Heart right ventricle (tissue), 16 donors: ENCODE measurements at regions not wholly inside any gene's neighbourhood (a gene's known extent, or its start where the extent isn't known, plus 50 kb on each side); places are given as distances from the start of the nearest gene placed in this dataset.

Experiments used
- ATAC-seq, 8 donors: fragments of 200-7000 bp; cut with Tn5 transposase; one replicate each; pipeline ENCODE4 v1.9.1; 2020; ENCODE audit warnings: mild to moderate bottlenecking in 8 of 8, moderate library complexity in 8 of 8, moderate number of reproducible peaks in 1 of 8
- DNase-seq, 2 donors: peaks; one replicate each; pipeline ENCODE4 v3.0.0-alpha.2; 2020
- H3K27ac ChIP-seq, 10 donors: fragments of 200-600 bp; sonication (generic) in 2 of 10; one replicate each; pipeline versions ENCODE4 v1.5.0 to v1.8.0; 2020 to 2022; ENCODE audit warnings: mild to moderate bottlenecking in 3 of 10
- H3K27me3 ChIP-seq, 7 donors: fragments of 200-600 bp; one replicate each; pipeline ENCODE4 v1.8.0; 2021 to 2022; ENCODE audit warnings: mild to moderate bottlenecking in 2 of 7
- H3K36me3 ChIP-seq, 9 donors: fragments of 200-600 bp; sonication (generic) in 1 of 9; one replicate each; pipeline versions ENCODE4 v1.5.0 to v1.8.0; 2020 to 2022; ENCODE audit warnings: mild to moderate bottlenecking in 2 of 9
- H3K4me1 ChIP-seq, 9 donors: fragments of 200-600 bp; sonication (generic) in 1 of 9; one replicate each; pipeline versions ENCODE4 v1.5.0 to v1.8.0; 2020 to 2022; ENCODE audit warnings: mild to moderate bottlenecking in 4 of 9
- H3K4me3 ChIP-seq, 10 donors: fragments of 200-600 bp; sonication (generic) in 2 of 10; one replicate each; pipeline versions ENCODE4 v1.5.0 to v1.8.0; 2020 to 2022; ENCODE audit warnings: mild to moderate bottlenecking in 7 of 10, moderate library complexity in 2 of 10
- H3K9me3 ChIP-seq, 11 donors: fragments of 200-600 bp in 10 of 11; sonication (generic) in 2 of 11; one replicate each; pipeline versions ENCODE4 v1.5.0 to v1.8.0; 2013 to 2022; ENCODE audit warnings: mild to moderate bottlenecking in 2 of 11, control low read depth in 1 of 11, moderate library complexity in 1 of 11
- CTCF ChIP-seq, 9 donors: fragments of 200-600 bp; sonication (generic) in 2 of 9; IDR thresholded peaks; one replicate each; pipeline versions ENCODE4 v1.5.0 to v1.8.0; 2021 to 2022; ENCODE audit warnings: antibody characterized with exemption in 9 of 9, mild to moderate bottlenecking in 5 of 9, moderate library complexity in 1 of 9
- WGBS, 2 donors: extraction: QIAGEN DNeasy Blood & Tissue Kit; methylation state at CpG; one replicate each; pipeline ENCODE4 v1.1.7; 2013; ENCODE audit warnings: inconsistent platforms in 1 of 2; 5-methylcytosine and 5-hydroxymethylcytosine counted together
- intact Hi-C, 10 donors: fragments of 100-400 bp; cut with DNase I; formaldehyde crosslinking; loops; one replicate each; pipeline versions ENCODE4 v1.11.1 to v1.14.2; 2022
- donor health status: Arrhythmogenic right ventricular cardiomyopathy.
- donor health status: ischemic (EF 13 %, LVEDD 7.1; RV severe dilation, severe dysfunction).
- donor health status: healthy with polysubstance abuse.
- donor health status: DM: no; HTN: yes; CAD: no.
- donor health status: DM: no; HTN: no; CAD: no.
- donor health status: ischemic (EF 25% LVEDD 6.9; RV normal size, moderate dysfunction).
- donor health status: ischemic (EF 25% LVEDD 5.7; RV mildly dilated, moderate dysfunction).
- donor health status: healthy.
- donor health status: DM: yes; HTN: yes; CAD: no.
- donor health status: Ischemic cardiomyopathy.
- donor health status: ischemic (EF 35%, LVEDD 5.7; RV mildly dilated, moderate dysfunction).
- donor health status: nonischemic (EF 11% LVEDD 7.7; RV severe dilation, severe dysfunction).
- donor health status: DM: yes; HTN: yes; CAD: no.
- donor health status: PGD.
- donor health status: ischemic (EF 29% LVEDD 5.4; RV normal size, mild dysfunction).
- donor health status: nonischemic (EF 23%, LVEDD 6.1; RV moderate dilation, normal function).

DNA sequence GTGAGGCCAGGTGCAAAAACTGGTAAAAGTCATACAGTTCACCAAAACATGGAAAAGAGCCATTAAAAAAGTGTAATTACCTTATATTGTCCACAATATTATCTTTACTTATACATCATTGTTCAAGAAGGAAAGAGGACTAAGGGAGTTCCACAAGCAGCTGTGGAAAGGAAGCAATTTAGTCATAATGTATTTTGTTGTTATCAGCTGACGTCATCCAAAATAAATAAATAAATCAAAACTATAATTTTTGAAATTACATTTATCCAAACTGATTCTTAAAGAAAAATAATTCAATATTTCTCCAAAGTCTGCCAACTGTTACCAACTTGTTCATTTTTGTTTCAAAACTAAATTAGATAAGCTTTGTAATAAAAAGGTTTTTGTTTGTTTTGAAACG, 256.1 kb upstream of the CNTNAP5 start:
- ATAC-seq (no peak), DNase-seq (no peak)
- H3K9me3 ChIP-seq, result peaks cover 0 to 18% (median 0%) of the 10 kb centered on the region in 11 donors
- 59 to 67% methylated on average over 2 of the region's 2 CpGs for WGBS, 2 donors
- no peaks in the 10 kb centered on the region for H3K36me3 ChIP-seq
- intact Hi-C loops, result no loop called here
- no peaks in the 10 kb centered on the region for H3K27me3 ChIP-seq
- no peak overlapping the region for H3K4me3 ChIP-seq
- TF ChIP-seq CTCF (IDR thresholded peaks at IDR 0.05), result no peak
- H3K4me1 ChIP-seq, result no peaks in the 10 kb centered on the region
- no peak overlapping the region for H3K27ac ChIP-seq

DNA sequence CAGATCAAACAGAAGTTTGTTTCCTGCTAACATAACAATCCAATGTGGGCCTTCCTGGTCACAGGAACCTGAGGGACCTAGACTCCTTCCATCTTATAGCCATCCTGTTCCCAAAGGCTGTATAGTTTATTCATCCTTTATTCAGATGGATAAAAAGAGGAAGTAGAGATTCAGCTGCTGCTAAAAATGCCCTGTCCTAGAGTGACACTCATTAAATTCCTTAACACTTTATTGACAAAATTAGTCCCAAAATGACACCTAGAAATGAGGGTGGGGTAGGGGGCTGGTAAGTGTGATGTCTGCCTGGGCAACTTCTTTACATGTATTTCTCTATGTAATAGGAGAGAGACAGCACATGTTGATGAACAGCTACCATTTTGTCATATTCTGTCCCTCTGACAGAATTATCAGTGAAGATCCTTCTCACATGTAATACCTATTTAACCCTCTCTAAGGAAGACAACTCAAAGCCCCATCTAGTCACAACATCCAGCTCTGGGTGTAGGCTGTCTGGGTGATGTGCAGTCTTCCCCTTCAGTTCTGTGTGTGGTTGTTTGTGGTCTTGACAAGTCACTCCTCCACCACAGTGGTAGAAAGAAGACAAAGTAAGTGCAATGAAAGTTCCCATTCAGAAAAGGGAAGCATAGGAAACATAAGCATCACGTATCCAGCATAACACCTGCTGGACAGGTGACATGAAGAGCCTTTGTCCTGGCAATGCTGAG, 253.9 kb upstream of the CNTNAP5 start:
- peaks cover 0 to 10% (median 0%) of the 10 kb centered on the region in 11 donors for H3K9me3 ChIP-seq
- H3K36me3 ChIP-seq, result no peaks in the 10 kb centered on the region
- H3K4me1 ChIP-seq, result no peaks in the 10 kb centered on the region
- H3K27me3 ChIP-seq, result no peaks in the 10 kb centered on the region
- no peak for TF ChIP-seq CTCF (IDR thresholded peaks at IDR 0.05)
- H3K4me3 ChIP-seq, result no peak overlapping the region
- ATAC-seq (no peak), DNase-seq (no peak)
- intact Hi-C loops, result no loop called here
- no peak overlapping the region for H3K27ac ChIP-seq
- WGBS, 2 donors, result 78 to 85% methylated on average over 1 of the region's 1 CpG

DNA sequence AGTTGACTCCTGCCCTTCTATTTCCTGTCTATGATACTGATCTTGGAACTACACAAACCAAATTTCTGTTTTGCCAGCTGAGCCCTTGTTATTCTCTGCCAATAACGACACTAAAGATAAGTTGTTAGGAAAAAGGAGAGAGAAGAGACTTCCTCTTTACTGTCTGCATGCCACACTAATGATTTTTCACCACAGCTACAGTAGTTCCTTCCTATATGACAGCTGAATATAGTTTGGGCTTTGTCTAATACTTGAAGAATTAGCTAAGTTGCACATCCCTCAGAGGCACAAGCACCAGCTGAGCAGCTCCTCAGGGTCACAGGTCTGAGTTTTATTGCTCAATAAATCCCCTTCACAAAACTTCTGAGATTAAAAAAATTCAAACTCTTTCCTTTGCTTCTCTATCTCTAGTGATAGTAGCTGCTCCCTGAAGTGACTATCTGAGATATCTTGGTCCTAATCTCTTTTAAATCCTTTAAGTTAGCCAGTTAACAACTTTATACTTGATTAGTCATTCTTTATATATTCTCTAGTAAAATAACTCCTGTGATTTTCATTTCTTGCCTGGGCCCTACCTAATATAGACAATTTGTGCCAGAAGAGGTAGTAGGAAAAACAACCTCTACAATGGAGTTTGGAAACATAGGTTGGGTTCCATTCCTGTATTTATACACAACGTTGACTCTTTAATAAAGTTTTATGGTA, 253.0 kb upstream of the CNTNAP5 start:
- TF ChIP-seq CTCF (IDR thresholded peaks at IDR 0.05), result no peak
- no peak for DNase-seq
- no peak for ATAC-seq
- H3K27ac ChIP-seq, result no peak overlapping the region
- 49 to 64% methylated on average over 2 of the region's 2 CpGs for WGBS, 2 donors
- H3K4me1 ChIP-seq, result no peaks in the 10 kb centered on the region
- no peaks in the 10 kb centered on the region for H3K36me3 ChIP-seq
- intact Hi-C loops, result no loop called here
- H3K27me3 ChIP-seq, result no peaks in the 10 kb centered on the region
- H3K9me3 ChIP-seq, result peaks cover 0 to 10% (median 0%) of the 10 kb centered on the region in 11 donors
- H3K4me3 ChIP-seq, result no peak overlapping the region

- intact Hi-C loops, result no loop called here
- no peaks in the 10 kb centered on the region for H3K27me3 ChIP-seq
- DNase-seq (no peak), ATAC-seq (no peak)
- H3K36me3 ChIP-seq, result no peaks in the 10 kb centered on the region
- TF ChIP-seq CTCF (IDR thresholded peaks at IDR 0.05), result no peak
- H3K27ac ChIP-seq, result no peak overlapping the region
- peaks cover 0 to 8% (median 0%) of the 10 kb centered on the region in 11 donors for H3K9me3 ChIP-seq
- WGBS, 2 donors, result 62 to 71% methylated on average over 1 of the region's 1 CpG
- no peaks in the 10 kb centered on the region for H3K4me1 ChIP-seq
- H3K4me3 ChIP-seq, result no peak overlapping the region
Observed at GRCh38 chr2:123777116-123777515, 248.0 kb upstream of the CNTNAP5 start.
